NT2/D1 (cell line): ENCODE measurements at regions not wholly inside any gene's neighbourhood (a gene's known extent, or its start where the extent isn't known, plus 50 kb on each side); places are given as distances from the start of the nearest gene placed in this dataset.
"Not testable (repeated sequence)": the region's sequence is repeated elsewhere in the genome, so short reads cannot be mapped to it uniquely, and the experiment has no call there.

ENCODE experiments used
- DNase-seq: peaks from one replicate; pipeline ENCODE4 v3.0.0-alpha.2; 2011; ENCODE audit warnings: low read depth, low spot score
- H3K27me3 ChIP-seq: 2 replicates; pipeline ENCODE4 v1.6.0; 2011; ENCODE audit warnings: mild to moderate bottlenecking; ENCODE audit not compliant: insufficient read length, insufficient read depth
- H3K36me3 ChIP-seq: 2 replicates; pipeline ENCODE4 v1.6.1; 2011; ENCODE audit warnings: mild to moderate bottlenecking, low read length, mixed read lengths; ENCODE audit not compliant: insufficient read depth, insufficient read length
- H3K4me1 ChIP-seq: 2 replicates; pipeline ENCODE4 v1.5.1; 2011; ENCODE audit not compliant: insufficient read depth, insufficient read length
- H3K4me3 ChIP-seq: 2 replicates; pipeline ENCODE4 v1.5.1; 2011; ENCODE audit warnings: low read depth; ENCODE audit not compliant: insufficient read length
- H3K9ac ChIP-seq: 2 replicates; pipeline ENCODE4 v1.6.0; 2011; ENCODE audit warnings: low read depth; ENCODE audit not compliant: insufficient read length
- H3K9me3 ChIP-seq: 2 replicates; pipeline ENCODE4 v1.5.1; 2011; ENCODE audit warnings: mild to moderate bottlenecking, low read length; ENCODE audit not compliant: insufficient read depth
- SUZ12 ChIP-seq: IDR thresholded peaks from 2 replicates; pipeline ENCODE4 v1.6.1; 2011; ENCODE audit not compliant: insufficient read length, insufficient read depth; ENCODE audit errors: extremely low read depth
- YY1 ChIP-seq: IDR thresholded peaks from 2 replicates; pipeline ENCODE4 v1.6.1; 2011; ENCODE audit not compliant: insufficient read length, insufficient read depth
- ZNF274 ChIP-seq: IDR thresholded peaks from 2 replicates; pipeline ENCODE4 v1.6.1; 2011; ENCODE audit warnings: mild to moderate bottlenecking, low read depth, low read length

- H3K9ac ChIP-seq: no peak overlapping the region
- no peaks in the 10 kb centered on the region for H3K4me1 ChIP-seq
- no peak for DNase-seq
- no peak for TF ChIP-seq YY1
- no peak for TF ChIP-seq ZNF274
- TF ChIP-seq SUZ12: no peak
- no peaks in the 10 kb centered on the region for H3K27me3 ChIP-seq
- H3K4me3 ChIP-seq: no peak overlapping the region
- H3K36me3 ChIP-seq: no peaks in the 10 kb centered on the region
- no peaks in the 10 kb centered on the region; the same call in 1 of the 2 replicates for H3K9me3 ChIP-seq
Measured at GRCh38 chr20:29876911-29877285, 1380.6 kb upstream of the DEFB115 start.

- H3K27me3 ChIP-seq, H3K36me3 ChIP-seq, H3K9me3 ChIP-seq, H3K9ac ChIP-seq, DNase-seq, H3K4me1 ChIP-seq: not testable (repeated sequence)
- H3K4me3 ChIP-seq: peak overlapping the region; percentile 2
Measured at GRCh38 chr20:29877411-29878280, 1379.8 kb upstream of the DEFB115 start.

GRCh38 chr20:29878281-29878741 is 1379.2 kb upstream of the DEFB115 start:
- Histone ChIP-seq H3K4me1 (no peaks in the 10 kb centered on the region), H3K27me3 (no peaks in the 10 kb centered on the region), H3K9me3 (no peaks in the 10 kb centered on the region; the same call in 1 of the 2 replicates), H3K36me3 (no peaks in the 10 kb centered on the region), H3K4me3 (peak overlapping the region; percentile 8), H3K9ac (no peak overlapping the region)
- TF ChIP-seq SUZ12 (no peak), ZNF274 (no peak), YY1 (no peak)
- no peak for DNase-seq

GRCh38 chr20:29878777-29879442 is 1378.6 kb upstream of the DEFB115 start:
- Histone ChIP-seq H3K27me3 (no peaks in the 10 kb centered on the region), H3K4me1 (peaks cover 2% of the 10 kb centered on the region), H3K9ac (no peak overlapping the region), H3K9me3 (no peaks in the 10 kb centered on the region; the same call in 1 of the 2 replicates), H3K4me3 (peak overlapping the region; percentile 8), H3K36me3 (no peaks in the 10 kb centered on the region)
- DNase-seq: no peak
- TF ChIP-seq YY1 (no peak), ZNF274 (no peak), SUZ12 (no peak)

- DNase-seq, H3K9ac ChIP-seq, H3K27me3 ChIP-seq, H3K4me3 ChIP-seq, H3K36me3 ChIP-seq, H3K9me3 ChIP-seq, H3K4me1 ChIP-seq: not testable (repeated sequence)
Measured at GRCh38 chr20:29881107-29881506, 1376.4 kb upstream of the DEFB115 start.

GRCh38 chr20:29883514-29884219 is 1373.8 kb upstream of the DEFB115 start:
- DNase-seq, H3K4me3 ChIP-seq, H3K4me1 ChIP-seq, H3K9me3 ChIP-seq, H3K27me3 ChIP-seq, H3K36me3 ChIP-seq: not testable (repeated sequence)
- H3K9ac ChIP-seq: peak overlapping the region; percentile 44

- peak; percentile 42 for DNase-seq
- not testable (repeated sequence) for H3K27me3 ChIP-seq, H3K9ac ChIP-seq, H3K36me3 ChIP-seq, H3K4me1 ChIP-seq, H3K9me3 ChIP-seq, H3K4me3 ChIP-seq
Measured at GRCh38 chr20:29884322-29884721, 1373.1 kb upstream of the DEFB115 start.

GRCh38 chr20:29885282-29886185 is 1371.9 kb upstream of the DEFB115 start:
- H3K27me3 ChIP-seq, DNase-seq, H3K4me3 ChIP-seq, H3K36me3 ChIP-seq, H3K4me1 ChIP-seq, H3K9ac ChIP-seq, H3K9me3 ChIP-seq: not testable (repeated sequence)

- not testable (repeated sequence) for H3K27me3 ChIP-seq, H3K36me3 ChIP-seq, H3K4me1 ChIP-seq, DNase-seq, H3K4me3 ChIP-seq, H3K9ac ChIP-seq, H3K9me3 ChIP-seq
Measured at GRCh38 chr20:29891555-29891954, 1365.9 kb upstream of the DEFB115 start.
